ENCODE measurements at regions not wholly inside any gene's neighbourhood (a gene's known extent, or its start where the extent isn't known, plus 50 kb on each side); places are given as distances from the start of the nearest gene placed in this dataset.

DNA sequence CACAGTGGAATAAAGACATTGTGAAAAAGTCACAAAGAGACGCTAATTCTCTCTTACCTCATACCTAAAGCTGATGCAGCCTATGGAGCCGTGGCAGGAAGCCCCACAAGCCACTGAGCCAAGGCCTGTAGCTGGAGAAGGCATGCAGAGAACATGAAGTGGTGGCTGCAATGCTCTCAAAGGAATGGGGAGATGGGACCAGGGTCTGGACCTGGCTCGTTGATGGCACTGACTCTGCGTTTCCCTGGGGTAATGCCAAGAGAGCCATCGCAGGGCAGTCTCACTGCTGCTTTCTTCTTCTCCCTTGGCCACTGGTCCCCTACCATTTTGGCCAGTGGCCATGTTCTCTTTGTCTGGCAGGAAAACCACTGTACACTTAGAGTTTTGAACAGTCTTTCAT lies 329.9 kb upstream of the ZMIZ1 start:
- intact Hi-C loops (cut with DNase I; ENCODE audit: low total_unique reads): no loop called here

DNA sequence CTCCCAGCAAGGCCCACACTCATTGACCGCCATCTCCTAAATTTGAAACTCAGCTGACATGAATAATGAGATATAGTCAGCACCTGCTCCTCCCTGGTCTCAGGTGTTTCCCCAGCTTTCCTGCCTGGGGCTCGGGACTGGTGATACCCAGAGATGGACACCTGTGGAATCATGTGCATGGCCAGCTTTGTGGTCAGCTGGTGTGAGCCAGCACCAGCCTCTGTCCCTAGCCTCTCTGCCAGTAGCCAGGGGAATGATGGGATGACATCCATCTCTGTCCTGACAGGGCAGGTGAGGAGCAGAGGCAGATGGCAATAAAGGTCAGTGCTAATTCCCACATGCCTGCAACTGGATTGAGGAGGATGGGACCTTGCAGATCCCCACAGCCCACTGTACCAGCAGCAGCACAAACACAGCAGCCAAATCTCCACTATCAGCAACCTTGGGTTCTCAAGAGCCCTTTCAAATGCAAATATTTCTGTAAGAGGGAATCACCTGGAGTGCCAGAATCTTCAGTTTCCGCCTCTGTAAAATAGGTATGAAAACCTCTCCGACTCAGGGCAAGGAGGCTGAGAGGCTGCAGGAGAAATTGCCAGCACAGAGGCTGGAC lies 329.2 kb upstream of the ZMIZ1 start:
- no peak for TF ChIP-seq POLR2A (IDR thresholded peaks at IDR 0.05)
- TF ChIP-seq, protein P1, sequence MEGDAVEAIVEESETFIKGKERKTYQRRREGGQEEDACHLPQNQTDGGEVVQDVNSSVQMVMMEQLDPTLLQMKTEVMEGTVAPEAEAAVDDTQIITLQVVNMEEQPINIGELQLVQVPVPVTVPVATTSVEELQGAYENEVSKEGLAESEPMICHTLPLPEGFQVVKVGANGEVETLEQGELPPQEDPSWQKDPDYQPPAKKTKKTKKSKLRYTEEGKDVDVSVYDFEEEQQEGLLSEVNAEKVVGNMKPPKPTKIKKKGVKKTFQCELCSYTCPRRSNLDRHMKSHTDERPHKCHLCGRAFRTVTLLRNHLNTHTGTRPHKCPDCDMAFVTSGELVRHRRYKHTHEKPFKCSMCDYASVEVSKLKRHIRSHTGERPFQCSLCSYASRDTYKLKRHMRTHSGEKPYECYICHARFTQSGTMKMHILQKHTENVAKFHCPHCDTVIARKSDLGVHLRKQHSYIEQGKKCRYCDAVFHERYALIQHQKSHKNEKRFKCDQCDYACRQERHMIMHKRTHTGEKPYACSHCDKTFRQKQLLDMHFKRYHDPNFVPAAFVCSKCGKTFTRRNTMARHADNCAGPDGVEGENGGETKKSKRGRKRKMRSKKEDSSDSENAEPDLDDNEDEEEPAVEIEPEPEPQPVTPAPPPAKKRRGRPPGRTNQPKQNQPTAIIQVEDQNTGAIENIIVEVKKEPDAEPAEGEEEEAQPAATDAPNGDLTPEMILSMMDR (IDR thresholded peaks at IDR 0.05 in 4 of 5, conservative IDR thresholded peaks at IDR 0.05 in 1 of 5): no peak
- DNase-seq (no peak), ATAC-seq (no peak)
- intact Hi-C loops (cut with DNase I; ENCODE audit: low total_unique reads) (no loop called here), in situ Hi-C loops (cut with MboI; ENCODE audit: low sequenced_read_pairs in 4 of 4) (no loop called here)
- no peaks in the 10 kb centered on the region for H3K9me3 ChIP-seq
- H3K27me3 ChIP-seq: no peaks in the 10 kb centered on the region
- no peaks in the 10 kb centered on the region for H3K36me3 ChIP-seq
- H3K27ac ChIP-seq: no peak overlapping the region
- peaks cover 3 to 9% of the 10 kb centered on the region in 2 donors for H3K4me1 ChIP-seq
- no peak overlapping the region for H3K4me3 ChIP-seq

More for the DNA sequence above, 329.9 kb upstream of the ZMIZ1 start:
- TF ChIP-seq POLR2A (IDR thresholded peaks at IDR 0.05): no peak
- TF ChIP-seq, protein P1 (IDR thresholded peaks at IDR 0.05 in 4 of 5, conservative IDR thresholded peaks at IDR 0.05 in 1 of 5): no peak
- peaks cover 3% of the 10 kb centered on the region in 2 donors for H3K4me1 ChIP-seq
- no peaks in the 10 kb centered on the region for H3K9me3 ChIP-seq
- no peaks in the 10 kb centered on the region for H3K36me3 ChIP-seq
- no peaks in the 10 kb centered on the region for H3K27me3 ChIP-seq
- DNase-seq (no peak), ATAC-seq (no peak)
- H3K27ac ChIP-seq: no peak overlapping the region
- H3K4me3 ChIP-seq: no peak overlapping the region
- in situ Hi-C loops (cut with MboI; ENCODE audit: low sequenced_read_pairs in 4 of 4): no loop called here

DNA sequence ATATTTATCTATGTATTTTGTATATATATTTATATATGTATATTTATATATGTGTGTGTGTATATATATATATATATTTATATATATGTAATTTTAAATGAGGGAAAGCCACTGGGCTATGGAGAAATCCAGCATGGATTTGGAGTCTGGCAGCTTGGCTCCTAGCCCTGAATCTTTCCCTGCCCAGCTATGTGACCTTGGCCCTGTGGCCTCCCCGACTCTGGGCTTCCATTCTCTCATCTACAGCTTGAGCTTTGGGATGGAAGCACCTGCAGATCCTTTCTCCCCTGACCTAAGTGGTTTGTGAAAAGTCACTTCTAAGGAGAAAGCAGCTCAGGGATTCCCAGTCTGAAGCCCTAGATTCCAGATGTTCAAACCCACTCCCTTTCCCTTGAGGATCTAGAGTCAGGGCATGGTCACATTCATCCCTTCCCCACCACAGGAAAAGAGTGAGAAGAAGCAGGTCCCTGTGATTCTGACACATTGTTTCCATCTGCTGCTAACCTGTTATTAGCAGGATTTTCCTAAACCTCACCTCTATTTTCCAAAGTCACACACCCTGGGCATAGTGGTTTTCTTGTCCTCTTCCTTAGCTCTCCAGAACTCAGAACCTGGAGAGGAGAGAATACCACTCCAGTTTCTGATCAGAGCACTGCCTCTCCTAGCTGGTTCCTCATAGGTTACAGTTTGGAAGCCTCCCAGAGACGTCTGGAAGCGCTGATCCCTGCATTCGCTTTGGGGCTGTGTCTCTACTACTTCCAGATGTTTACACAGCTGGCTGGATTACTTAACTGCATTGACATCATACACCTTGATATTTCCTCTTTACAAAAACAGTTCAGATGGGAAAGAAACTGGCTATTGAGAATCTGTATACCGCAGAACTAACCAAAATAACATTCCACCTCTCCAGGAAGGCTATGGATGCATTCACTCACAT lies 327.5 kb upstream of the ZMIZ1 start:
- peaks cover 3 to 17% of the 10 kb centered on the region in 2 donors for H3K4me1 ChIP-seq
- intact Hi-C loops (cut with DNase I; ENCODE audit: low total_unique reads) (no loop called here), in situ Hi-C loops (cut with MboI; ENCODE audit: low sequenced_read_pairs in 4 of 4) (no loop called here)
- no peaks in the 10 kb centered on the region for H3K9me3 ChIP-seq
- no peak for TF ChIP-seq POLR2A (IDR thresholded peaks at IDR 0.05)
- TF ChIP-seq, protein P1 (IDR thresholded peaks at IDR 0.05 in 4 of 5, conservative IDR thresholded peaks at IDR 0.05 in 1 of 5): no peak
- no peaks in the 10 kb centered on the region for H3K36me3 ChIP-seq
- DNase-seq (no peak), ATAC-seq (no peak)
- peak overlapping the region in 1 of 4 donors; percentile 42 for H3K27ac ChIP-seq
- H3K4me3 ChIP-seq: no peak overlapping the region
- H3K27me3 ChIP-seq: no peaks in the 10 kb centered on the region

DNA sequence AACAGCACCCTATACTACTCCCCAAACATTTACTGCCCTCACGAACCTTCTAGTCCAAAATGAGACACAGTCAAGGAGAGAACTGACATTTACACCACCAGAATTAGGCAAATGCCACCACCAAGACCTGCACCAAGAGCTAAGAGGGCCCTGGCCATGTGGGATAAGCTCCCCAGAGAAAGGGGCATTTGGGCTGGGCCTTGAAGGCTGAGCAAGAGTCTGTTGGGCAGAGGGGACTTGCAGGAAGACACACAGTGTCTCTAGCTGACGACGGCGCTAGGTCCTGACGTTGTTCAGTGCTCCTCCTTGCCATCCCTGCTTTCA lies 326.4 kb upstream of the ZMIZ1 start:
- no peaks in the 10 kb centered on the region for H3K36me3 ChIP-seq
- TF ChIP-seq, protein P1 (IDR thresholded peaks at IDR 0.05 in 4 of 5, conservative IDR thresholded peaks at IDR 0.05 in 1 of 5): no peak
- no peak for TF ChIP-seq POLR2A (IDR thresholded peaks at IDR 0.05)
- no peak for ATAC-seq
- H3K9me3 ChIP-seq: no peaks in the 10 kb centered on the region
- H3K27me3 ChIP-seq: no peaks in the 10 kb centered on the region
- no peak overlapping the region for H3K4me3 ChIP-seq
- peak overlapping the region in 3 of 4 donors; percentile 28 to 60 (median 52) for H3K27ac ChIP-seq
- DNase-seq: no peak
- peaks cover 3 to 17% of the 10 kb centered on the region in 2 donors for H3K4me1 ChIP-seq
- intact Hi-C loops (cut with DNase I; ENCODE audit: low total_unique reads) (no loop called here), in situ Hi-C loops (cut with MboI; ENCODE audit: low sequenced_read_pairs in 4 of 4) (no loop called here)

Measured in gastrocnemius medialis (tissue), 4 donors.